ENCODE measurements at regions not wholly inside any gene's neighbourhood (a gene's known extent, or its start where the extent isn't known, plus 50 kb on each side); places are given as distances from the start of the nearest gene placed in this dataset.

GRCh38 chr2:129059476-129059875 is 740.8 kb upstream of the HS6ST1 start:
- no peak for TF ChIP-seq CTCF (conservative IDR thresholded peaks at IDR 0.05; ENCODE audit: low read depth, low read length)
- no peak for TF ChIP-seq EZH2 (IDR thresholded peaks at IDR 0.05; ENCODE audit: borderline replicate concordance, low read depth, low read length, poor library complexity, severe bottlenecking)
- POLR2A ChIA-PET (ENCODE audit: low non-redundant PET), result no interaction called here
- H3K4me1 ChIP-seq (ENCODE audit: insufficient read depth, low read length, poor library complexity, severe bottlenecking), result no peaks in the 10 kb centered on the region
- no peaks in the 10 kb centered on the region for H3K27me3 ChIP-seq (replicated peaks; ENCODE audit: insufficient read depth, low read depth, low read length, poor library complexity)
- CTCF ChIA-PET, result no interaction called here
- DNase-seq (ENCODE audit: low spot score), result no peak
- H3K4me3 ChIP-seq (ENCODE audit: low read depth, low read length, poor library complexity, severe bottlenecking), result no peak overlapping the region
- H3K9me3 ChIP-seq (ENCODE audit: low read depth, low read length, poor library complexity, severe bottlenecking), result no peaks in the 10 kb centered on the region
- intact Hi-C loops (cut with micrococcal nuclease; ENCODE audit: unreplicated experiment), result no loop called here
- BruUV-seq (replicated peaks), result no TSS peak
- no peaks in the 10 kb centered on the region for H3K36me3 ChIP-seq (ENCODE audit: insufficient read depth, low read length, poor library complexity, severe bottlenecking)
- H3K27ac ChIP-seq (ENCODE audit: low read depth, low read length, poor library complexity, severe bottlenecking), result no peak overlapping the region

GRCh38 chr2:129061069-129061768 is 742.6 kb upstream of the HS6ST1 start:
- Histone ChIP-seq H3K27me3 (replicated peaks; ENCODE audit: insufficient read depth, low read depth, low read length, poor library complexity) (no peaks in the 10 kb centered on the region), H3K4me1 (ENCODE audit: insufficient read depth, low read length, poor library complexity, severe bottlenecking) (no peaks in the 10 kb centered on the region), H3K36me3 (ENCODE audit: insufficient read depth, low read length, poor library complexity, severe bottlenecking) (no peaks in the 10 kb centered on the region), H3K27ac (ENCODE audit: low read depth, low read length, poor library complexity, severe bottlenecking) (no peak overlapping the region), H3K4me3 (ENCODE audit: low read depth, low read length, poor library complexity, severe bottlenecking) (no peak overlapping the region), H3K9me3 (ENCODE audit: low read depth, low read length, poor library complexity, severe bottlenecking) (no peaks in the 10 kb centered on the region)
- no peak for TF ChIP-seq EZH2 (IDR thresholded peaks at IDR 0.05; ENCODE audit: borderline replicate concordance, low read depth, low read length, poor library complexity, severe bottlenecking)
- TF ChIP-seq CTCF (conservative IDR thresholded peaks at IDR 0.05; ENCODE audit: low read depth, low read length), result no peak
- POLR2A ChIA-PET (ENCODE audit: low non-redundant PET), result no interaction called here
- CTCF ChIA-PET, result no interaction called here
- DNase-seq (ENCODE audit: low spot score), result no peak
- no TSS peak for BruUV-seq (replicated peaks)
- intact Hi-C loops (cut with micrococcal nuclease; ENCODE audit: unreplicated experiment), result no loop called here

- H3K27ac ChIP-seq (ENCODE audit: low read depth, low read length, poor library complexity, severe bottlenecking), result no peak overlapping the region
- CTCF ChIA-PET, result no interaction called here
Observed at GRCh38 chr2:129061769-129062121, 743.1 kb upstream of the HS6ST1 start.

More at GRCh38 chr2:129061769-129062121, 743.1 kb upstream of the HS6ST1 start:
- Histone ChIP-seq H3K9me3 (ENCODE audit: low read depth, low read length, poor library complexity, severe bottlenecking) (no peaks in the 10 kb centered on the region), H3K4me3 (ENCODE audit: low read depth, low read length, poor library complexity, severe bottlenecking) (no peak overlapping the region), H3K27me3 (replicated peaks; ENCODE audit: insufficient read depth, low read depth, low read length, poor library complexity) (no peaks in the 10 kb centered on the region), H3K4me1 (ENCODE audit: insufficient read depth, low read length, poor library complexity, severe bottlenecking) (no peaks in the 10 kb centered on the region), H3K36me3 (ENCODE audit: insufficient read depth, low read length, poor library complexity, severe bottlenecking) (no peaks in the 10 kb centered on the region)
- DNase-seq (ENCODE audit: low spot score), result no peak
- TF ChIP-seq EZH2 (IDR thresholded peaks at IDR 0.05; ENCODE audit: borderline replicate concordance, low read depth, low read length, poor library complexity, severe bottlenecking), result no peak
- TF ChIP-seq CTCF (conservative IDR thresholded peaks at IDR 0.05; ENCODE audit: low read depth, low read length), result no peak
- POLR2A ChIA-PET (ENCODE audit: low non-redundant PET), result no interaction called here
- intact Hi-C loops (cut with micrococcal nuclease; ENCODE audit: unreplicated experiment), result no loop called here
- no TSS peak for BruUV-seq (replicated peaks)

Data from A673 (cell line).